Liver (tissue), 8 donors: ENCODE measurements at regions not wholly inside any gene's neighbourhood (a gene's known extent, or its start where the extent isn't known, plus 50 kb on each side); places are given as distances from the start of the nearest gene placed in this dataset.

Experiments used
- DNase-seq: peaks from one replicate; pipeline ENCODE4 v3.0.0-alpha.2; 2017; ENCODE audit warnings: low spot score
- H3K27ac ChIP-seq, 2 donors: one replicate each; pipeline ENCODE4 v1.7.0; 2013; ENCODE audit warnings: inconsistent platforms in 2 of 2, low read length in 2 of 2, control low read depth in 1 of 2, low read depth in 1 of 2, mild to moderate bottlenecking in 1 of 2
- H3K27me3 ChIP-seq, 4 donors: one replicate each; pipeline versions ENCODE4 v1.6.1 to v1.7.0; 2013; ENCODE audit warnings: low read length in 3 of 4, inconsistent platforms in 1 of 4, mild to moderate bottlenecking in 1 of 4, moderate library complexity in 1 of 4; ENCODE audit not compliant: control insufficient read depth in 4 of 4, insufficient read depth in 4 of 4
- H3K36me3 ChIP-seq, 4 donors: one replicate each; pipeline versions ENCODE4 v1.6.1 to v1.7.0; 2013; ENCODE audit warnings: low read length in 3 of 4, mild to moderate bottlenecking in 3 of 4, low read depth in 1 of 4, moderate library complexity in 1 of 4; ENCODE audit not compliant: control insufficient read depth in 4 of 4, insufficient read depth in 3 of 4
- H3K4me1 ChIP-seq, 4 donors: one replicate each; pipeline versions ENCODE4 v1.6.1 to v1.7.0; 2013; ENCODE audit warnings: low read length in 3 of 4, mild to moderate bottlenecking in 3 of 4, moderate library complexity in 1 of 4; ENCODE audit not compliant: control insufficient read depth in 4 of 4, insufficient read depth in 4 of 4
- H3K4me3 ChIP-seq, 3 donors: one replicate each; pipeline versions ENCODE4 v1.6.1 to v1.7.0; 2013; ENCODE audit warnings: low read length in 3 of 3, control low read depth in 1 of 3, low read depth in 1 of 3, mild to moderate bottlenecking in 1 of 3
- H3K9ac ChIP-seq, 2 donors: one replicate each; pipeline ENCODE4 v1.7.0; 2013; ENCODE audit warnings: low read length in 2 of 2, mild to moderate bottlenecking in 2 of 2, moderate library complexity in 2 of 2, control low read depth in 1 of 2, low read depth in 1 of 2
- H3K9me3 ChIP-seq, 4 donors: one replicate each; pipeline versions ENCODE4 v1.6.1 to v1.7.0; 2013; ENCODE audit warnings: low read length in 3 of 4; ENCODE audit not compliant: control insufficient read depth in 4 of 4
- CTCF ChIP-seq: fragments of 150-350 bp; IDR thresholded peaks from 2 replicates; pipeline ENCODE4 v1.5.1; 2017; ENCODE audit warnings: improper control_type of control experiment, low read depth, low read length; ENCODE audit not compliant: missing input control
- EGR1 ChIP-seq, 2 donors: IDR thresholded peaks; 2 replicates each; pipeline ENCODE4 v1.6.1; 2016 to 2018; ENCODE audit warnings: antibody characterized with exemption in 2 of 2, low read depth in 2 of 2
- HNF4A ChIP-seq, 2 donors: conservative IDR thresholded peaks; 2 replicates each; pipeline ENCODE4 v1.6.1; 2016; ENCODE audit warnings: antibody characterized with exemption in 2 of 2, mild to moderate bottlenecking in 2 of 2
- HNF4G ChIP-seq: IDR thresholded peaks from 2 replicates; pipeline ENCODE4 v1.6.1; 2016; ENCODE audit warnings: antibody characterized with exemption
- MAX ChIP-seq: IDR thresholded peaks from 2 replicates; pipeline ENCODE4 v1.6.1; 2016; ENCODE audit warnings: antibody characterized with exemption
- NR2F2 ChIP-seq: IDR thresholded peaks from 2 replicates; pipeline ENCODE4 v1.6.1; 2016; ENCODE audit warnings: antibody characterized with exemption
- TAF1 ChIP-seq: conservative IDR thresholded peaks from 2 replicates; pipeline ENCODE4 v1.6.1; 2016; ENCODE audit warnings: antibody characterized with exemption, mild to moderate bottlenecking
- YY1 ChIP-seq: IDR thresholded peaks from 2 replicates; pipeline ENCODE4 v1.6.1; 2016; ENCODE audit warnings: antibody characterized with exemption, mild to moderate bottlenecking
- WGBS: extraction: QIAGEN DNeasy Blood & Tissue Kit; methylation state at CpG from one replicate; pipeline ENCODE4 v1.1.7; 2013; 5-methylcytosine and 5-hydroxymethylcytosine counted together
- TF ChIP-seq, protein P1 (sequence below): IDR thresholded peaks from 2 replicates; pipeline ENCODE4 v1.6.1; 2016; ENCODE audit warnings: antibody characterized with exemption, mild to moderate bottlenecking
- TF ChIP-seq, protein P2 (sequence below): IDR thresholded peaks from 2 replicates; pipeline ENCODE4 v1.6.1; 2016; ENCODE audit warnings: antibody characterized with exemption
- TF ChIP-seq, protein P3 (sequence below): IDR thresholded peaks from 2 replicates; pipeline ENCODE4 v1.6.1; 2016; ENCODE audit warnings: antibody characterized with exemption
- donor health status: healthy.
- donor health status: healthy.
- donor health status: healthy.
- donor health status: healthy.
- donor health status: healthy.

GRCh38 chr2:9074930-9075329 is 71.4 kb upstream of the MBOAT2 start (continued):
- no peak for TF ChIP-seq CTCF

- no peaks in the 10 kb centered on the region for H3K36me3 ChIP-seq
- no peaks in the 10 kb centered on the region for H3K4me1 ChIP-seq
- H3K4me3 ChIP-seq = no peak overlapping the region
- 89% methylated on average over 6 of the region's 6 CpGs for WGBS
- TF ChIP-seq HNF4G (no peak), TAF1 (no peak), MAX (no peak), CTCF (no peak), NR2F2 (no peak), HNF4A (conservative IDR thresholded peaks at IDR 0.05) (no peak), YY1 (no peak), EGR1 (IDR thresholded peaks at IDR 0.05; ENCODE audit: low read depth in 2 of 2) (no peak)
- TF ChIP-seq, protein P1, sequence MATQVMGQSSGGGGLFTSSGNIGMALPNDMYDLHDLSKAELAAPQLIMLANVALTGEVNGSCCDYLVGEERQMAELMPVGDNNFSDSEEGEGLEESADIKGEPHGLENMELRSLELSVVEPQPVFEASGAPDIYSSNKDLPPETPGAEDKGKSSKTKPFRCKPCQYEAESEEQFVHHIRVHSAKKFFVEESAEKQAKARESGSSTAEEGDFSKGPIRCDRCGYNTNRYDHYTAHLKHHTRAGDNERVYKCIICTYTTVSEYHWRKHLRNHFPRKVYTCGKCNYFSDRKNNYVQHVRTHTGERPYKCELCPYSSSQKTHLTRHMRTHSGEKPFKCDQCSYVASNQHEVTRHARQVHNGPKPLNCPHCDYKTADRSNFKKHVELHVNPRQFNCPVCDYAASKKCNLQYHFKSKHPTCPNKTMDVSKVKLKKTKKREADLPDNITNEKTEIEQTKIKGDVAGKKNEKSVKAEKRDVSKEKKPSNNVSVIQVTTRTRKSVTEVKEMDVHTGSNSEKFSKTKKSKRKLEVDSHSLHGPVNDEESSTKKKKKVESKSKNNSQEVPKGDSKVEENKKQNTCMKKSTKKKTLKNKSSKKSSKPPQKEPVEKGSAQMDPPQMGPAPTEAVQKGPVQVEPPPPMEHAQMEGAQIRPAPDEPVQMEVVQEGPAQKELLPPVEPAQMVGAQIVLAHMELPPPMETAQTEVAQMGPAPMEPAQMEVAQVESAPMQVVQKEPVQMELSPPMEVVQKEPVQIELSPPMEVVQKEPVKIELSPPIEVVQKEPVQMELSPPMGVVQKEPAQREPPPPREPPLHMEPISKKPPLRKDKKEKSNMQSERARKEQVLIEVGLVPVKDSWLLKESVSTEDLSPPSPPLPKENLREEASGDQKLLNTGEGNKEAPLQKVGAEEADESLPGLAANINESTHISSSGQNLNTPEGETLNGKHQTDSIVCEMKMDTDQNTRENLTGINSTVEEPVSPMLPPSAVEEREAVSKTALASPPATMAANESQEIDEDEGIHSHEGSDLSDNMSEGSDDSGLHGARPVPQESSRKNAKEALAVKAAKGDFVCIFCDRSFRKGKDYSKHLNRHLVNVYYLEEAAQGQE = no peak
- TF ChIP-seq, protein P2, sequence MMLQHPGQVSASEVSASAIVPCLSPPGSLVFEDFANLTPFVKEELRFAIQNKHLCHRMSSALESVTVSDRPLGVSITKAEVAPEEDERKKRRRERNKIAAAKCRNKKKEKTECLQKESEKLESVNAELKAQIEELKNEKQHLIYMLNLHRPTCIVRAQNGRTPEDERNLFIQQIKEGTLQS = no peak
- TF ChIP-seq, protein P3, sequence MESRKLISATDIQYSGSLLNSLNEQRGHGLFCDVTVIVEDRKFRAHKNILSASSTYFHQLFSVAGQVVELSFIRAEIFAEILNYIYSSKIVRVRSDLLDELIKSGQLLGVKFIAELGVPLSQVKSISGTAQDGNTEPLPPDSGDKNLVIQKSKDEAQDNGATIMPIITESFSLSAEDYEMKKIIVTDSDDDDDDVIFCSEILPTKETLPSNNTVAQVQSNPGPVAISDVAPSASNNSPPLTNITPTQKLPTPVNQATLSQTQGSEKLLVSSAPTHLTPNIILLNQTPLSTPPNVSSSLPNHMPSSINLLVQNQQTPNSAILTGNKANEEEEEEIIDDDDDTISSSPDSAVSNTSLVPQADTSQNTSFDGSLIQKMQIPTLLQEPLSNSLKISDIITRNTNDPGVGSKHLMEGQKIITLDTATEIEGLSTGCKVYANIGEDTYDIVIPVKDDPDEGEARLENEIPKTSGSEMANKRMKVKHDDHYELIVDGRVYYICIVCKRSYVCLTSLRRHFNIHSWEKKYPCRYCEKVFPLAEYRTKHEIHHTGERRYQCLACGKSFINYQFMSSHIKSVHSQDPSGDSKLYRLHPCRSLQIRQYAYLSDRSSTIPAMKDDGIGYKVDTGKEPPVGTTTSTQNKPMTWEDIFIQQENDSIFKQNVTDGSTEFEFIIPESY = no peak
- H3K9ac ChIP-seq = no peak overlapping the region
- no peak for DNase-seq
- H3K27me3 ChIP-seq = peaks cover 0 to 6% (median 0%) of the 10 kb centered on the region in 4 donors
- peaks cover 0 to 3% (median 1%) of the 10 kb centered on the region in 4 donors for H3K9me3 ChIP-seq
- H3K27ac ChIP-seq = no peak overlapping the region
Observed at GRCh38 chr2:9071584-9072124, 68.2 kb upstream of the MBOAT2 start.
